ENCODE measurements at regions not wholly inside any gene's neighbourhood (a gene's known extent, or its start where the extent isn't known, plus 50 kb on each side); places are given as distances from the start of the nearest gene placed in this dataset.

- TF ChIP-seq, protein P1, sequence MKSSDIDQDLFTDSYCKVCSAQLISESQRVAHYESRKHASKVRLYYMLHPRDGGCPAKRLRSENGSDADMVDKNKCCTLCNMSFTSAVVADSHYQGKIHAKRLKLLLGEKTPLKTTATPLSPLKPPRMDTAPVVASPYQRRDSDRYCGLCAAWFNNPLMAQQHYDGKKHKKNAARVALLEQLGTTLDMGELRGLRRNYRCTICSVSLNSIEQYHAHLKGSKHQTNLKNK (CRISPR knock-in tag; IDR thresholded peaks at IDR 0.05) = no peak
Observed at GRCh38 chr17:70569128-70569527, 399.8 kb downstream of the KCNJ2 start (continued).

GRCh38 chr17:70577456-70577855 lies 408.1 kb downstream of the KCNJ2 start:
- no peak for ATAC-seq
- peaks cover 4% of the 10 kb centered on the region; the same call in 1 of the 2 replicates for H3K4me1 Mint-ChIP-seq
- DNase-seq (ENCODE audit: low spot score) = no peak
- no peaks in the 10 kb centered on the region for H3K36me3 Mint-ChIP-seq
- no peaks in the 10 kb centered on the region for H3K27me3 Mint-ChIP-seq (ENCODE audit: low read depth)
- ChIA-PET CTCF (no interaction called here), POLR2A (no interaction called here)
- TF ChIP-seq, protein P2, sequence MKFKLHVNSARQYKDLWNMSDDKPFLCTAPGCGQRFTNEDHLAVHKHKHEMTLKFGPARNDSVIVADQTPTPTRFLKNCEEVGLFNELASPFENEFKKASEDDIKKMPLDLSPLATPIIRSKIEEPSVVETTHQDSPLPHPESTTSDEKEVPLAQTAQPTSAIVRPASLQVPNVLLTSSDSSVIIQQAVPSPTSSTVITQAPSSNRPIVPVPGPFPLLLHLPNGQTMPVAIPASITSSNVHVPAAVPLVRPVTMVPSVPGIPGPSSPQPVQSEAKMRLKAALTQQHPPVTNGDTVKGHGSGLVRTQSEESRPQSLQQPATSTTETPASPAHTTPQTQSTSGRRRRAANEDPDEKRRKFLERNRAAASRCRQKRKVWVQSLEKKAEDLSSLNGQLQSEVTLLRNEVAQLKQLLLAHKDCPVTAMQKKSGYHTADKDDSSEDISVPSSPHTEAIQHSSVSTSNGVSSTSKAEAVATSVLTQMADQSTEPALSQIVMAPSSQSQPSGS (CRISPR knock-in tag; IDR thresholded peaks at IDR 0.05; ENCODE audit: borderline replicate concordance, low read depth) = no peak
- no peak for TF ChIP-seq ESRRA (CRISPR knock-in tag; IDR thresholded peaks at IDR 0.05; ENCODE audit: borderline replicate concordance)
- TF ChIP-seq, protein P3, sequence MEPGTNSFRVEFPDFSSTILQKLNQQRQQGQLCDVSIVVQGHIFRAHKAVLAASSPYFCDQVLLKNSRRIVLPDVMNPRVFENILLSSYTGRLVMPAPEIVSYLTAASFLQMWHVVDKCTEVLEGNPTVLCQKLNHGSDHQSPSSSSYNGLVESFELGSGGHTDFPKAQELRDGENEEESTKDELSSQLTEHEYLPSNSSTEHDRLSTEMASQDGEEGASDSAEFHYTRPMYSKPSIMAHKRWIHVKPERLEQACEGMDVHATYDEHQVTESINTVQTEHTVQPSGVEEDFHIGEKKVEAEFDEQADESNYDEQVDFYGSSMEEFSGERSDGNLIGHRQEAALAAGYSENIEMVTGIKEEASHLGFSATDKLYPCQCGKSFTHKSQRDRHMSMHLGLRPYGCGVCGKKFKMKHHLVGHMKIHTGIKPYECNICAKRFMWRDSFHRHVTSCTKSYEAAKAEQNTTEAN (CRISPR knock-in tag; IDR thresholded peaks at IDR 0.05) = no peak
- TF ChIP-seq ZNF423 (CRISPR knock-in tag; IDR thresholded peaks at IDR 0.05) = no peak
- TF ChIP-seq, protein P4, sequence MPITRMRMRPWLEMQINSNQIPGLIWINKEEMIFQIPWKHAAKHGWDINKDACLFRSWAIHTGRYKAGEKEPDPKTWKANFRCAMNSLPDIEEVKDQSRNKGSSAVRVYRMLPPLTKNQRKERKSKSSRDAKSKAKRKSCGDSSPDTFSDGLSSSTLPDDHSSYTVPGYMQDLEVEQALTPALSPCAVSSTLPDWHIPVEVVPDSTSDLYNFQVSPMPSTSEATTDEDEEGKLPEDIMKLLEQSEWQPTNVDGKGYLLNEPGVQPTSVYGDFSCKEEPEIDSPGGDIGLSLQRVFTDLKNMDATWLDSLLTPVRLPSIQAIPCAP (CRISPR knock-in tag; IDR thresholded peaks at IDR 0.05) = no peak
- TF ChIP-seq NR1H2 (CRISPR knock-in tag; IDR thresholded peaks at IDR 0.05) = no peak
- TF ChIP-seq NR2C2 (CRISPR knock-in tag; IDR thresholded peaks at IDR 0.05) = no peak
- TF ChIP-seq, protein P5, sequence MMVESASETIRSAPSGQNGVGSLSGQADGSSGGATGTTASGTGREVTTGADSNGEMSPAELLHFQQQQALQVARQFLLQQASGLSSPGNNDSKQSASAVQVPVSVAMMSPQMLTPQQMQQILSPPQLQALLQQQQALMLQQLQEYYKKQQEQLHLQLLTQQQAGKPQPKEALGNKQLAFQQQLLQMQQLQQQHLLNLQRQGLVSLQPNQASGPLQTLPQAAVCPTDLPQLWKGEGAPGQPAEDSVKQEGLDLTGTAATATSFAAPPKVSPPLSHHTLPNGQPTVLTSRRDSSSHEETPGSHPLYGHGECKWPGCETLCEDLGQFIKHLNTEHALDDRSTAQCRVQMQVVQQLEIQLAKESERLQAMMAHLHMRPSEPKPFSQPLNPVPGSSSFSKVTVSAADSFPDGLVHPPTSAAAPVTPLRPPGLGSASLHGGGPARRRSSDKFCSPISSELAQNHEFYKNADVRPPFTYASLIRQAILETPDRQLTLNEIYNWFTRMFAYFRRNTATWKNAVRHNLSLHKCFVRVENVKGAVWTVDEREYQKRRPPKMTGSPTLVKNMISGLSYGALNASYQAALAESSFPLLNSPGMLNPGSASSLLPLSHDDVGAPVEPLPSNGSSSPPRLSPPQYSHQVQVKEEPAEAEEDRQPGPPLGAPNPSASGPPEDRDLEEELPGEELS (CRISPR knock-in tag; IDR thresholded peaks at IDR 0.05) = no peak
- TF ChIP-seq ZNF532 (CRISPR knock-in tag; IDR thresholded peaks at IDR 0.05; ENCODE audit: borderline replicate concordance) = no peak
- no peak for TF ChIP-seq ERG (CRISPR knock-in tag; IDR thresholded peaks at IDR 0.05)
- TF ChIP-seq E2F4 (CRISPR knock-in tag; IDR thresholded peaks at IDR 0.05; ENCODE audit: borderline replicate concordance, low read depth) = no peak
- no peak for TF ChIP-seq JUN (CRISPR knock-in tag; IDR thresholded peaks at IDR 0.05)
- TF ChIP-seq ATF1 (CRISPR knock-in tag; IDR thresholded peaks at IDR 0.05) = no peak
- no peak for TF ChIP-seq GTF2I (CRISPR knock-in tag; conservative IDR thresholded peaks at IDR 0.05)
- TF ChIP-seq RORB (CRISPR knock-in tag; IDR thresholded peaks at IDR 0.05) = no peak
- no peak for TF ChIP-seq E2F1 (CRISPR knock-in tag; IDR thresholded peaks at IDR 0.05)
- TF ChIP-seq SOX15 (CRISPR knock-in tag; IDR thresholded peaks at IDR 0.05) = no peak
- TF ChIP-seq, protein P6, sequence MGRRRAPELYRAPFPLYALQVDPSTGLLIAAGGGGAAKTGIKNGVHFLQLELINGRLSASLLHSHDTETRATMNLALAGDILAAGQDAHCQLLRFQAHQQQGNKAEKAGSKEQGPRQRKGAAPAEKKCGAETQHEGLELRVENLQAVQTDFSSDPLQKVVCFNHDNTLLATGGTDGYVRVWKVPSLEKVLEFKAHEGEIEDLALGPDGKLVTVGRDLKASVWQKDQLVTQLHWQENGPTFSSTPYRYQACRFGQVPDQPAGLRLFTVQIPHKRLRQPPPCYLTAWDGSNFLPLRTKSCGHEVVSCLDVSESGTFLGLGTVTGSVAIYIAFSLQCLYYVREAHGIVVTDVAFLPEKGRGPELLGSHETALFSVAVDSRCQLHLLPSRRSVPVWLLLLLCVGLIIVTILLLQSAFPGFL (CRISPR knock-in tag; IDR thresholded peaks at IDR 0.05; ENCODE audit: borderline replicate concordance) = no peak
- H3K9me3 Mint-ChIP-seq = peaks cover 10% of the 10 kb centered on the region; the same call in 1 of the 2 replicates
- no peak overlapping the region for H3K27ac Mint-ChIP-seq
- no peak overlapping the region for H3K4me3 Mint-ChIP-seq
